ENCODE measurements at regions not wholly inside any gene's neighbourhood (a gene's known extent, or its start where the extent isn't known, plus 50 kb on each side); places are given as distances from the start of the nearest gene placed in this dataset.

DNA sequence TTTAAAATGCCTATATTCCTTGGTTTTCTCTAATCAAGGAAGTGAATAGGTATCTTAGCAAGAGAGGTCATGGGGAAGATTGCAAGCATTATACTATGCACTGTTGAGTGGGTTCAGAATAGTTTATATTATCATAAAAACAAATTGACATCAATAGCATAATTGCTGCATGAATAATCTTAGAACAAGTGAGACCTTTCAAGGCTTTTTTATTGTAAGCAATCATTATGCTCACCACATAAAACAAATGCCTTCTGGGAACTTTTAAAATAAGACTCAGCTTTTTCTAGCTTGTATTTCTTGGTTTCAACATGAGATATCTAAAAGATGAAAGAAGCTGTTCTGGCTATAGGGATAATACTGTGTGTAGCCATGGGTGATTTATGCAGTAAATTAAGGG lies 135.6 kb upstream of the ZC3H12C start:
- H3K36me3 Mint-ChIP-seq (ENCODE audit: insufficient read depth, unreplicated experiment), result no peaks in the 10 kb centered on the region
- no peaks in the 10 kb centered on the region for H3K9me3 Mint-ChIP-seq (ENCODE audit: low read depth, unreplicated experiment)
- H3K27ac Mint-ChIP-seq (ENCODE audit: unreplicated experiment), result no peak overlapping the region
- H3K27me3 Mint-ChIP-seq (ENCODE audit: unreplicated experiment), result no peaks in the 10 kb centered on the region
- H3K4me3 Mint-ChIP-seq (ENCODE audit: low read depth, unreplicated experiment), result no peak overlapping the region
- no peaks in the 10 kb centered on the region for H3K4me1 Mint-ChIP-seq (ENCODE audit: low read depth, unreplicated experiment)
- no peak for TF ChIP-seq CTCF (IDR thresholded peaks at IDR 0.05; ENCODE audit: unreplicated experiment)
- no peak for DNase-seq
- CTCF ChIA-PET, result no interaction called here
- BruUV-seq (replicated peaks), result no TSS peak
- intact Hi-C loops (cut with micrococcal nuclease; ENCODE audit: unreplicated experiment), result no loop called here

- BruUV-seq (replicated peaks), result no TSS peak
- Mint-ChIP-seq H3K4me1 (ENCODE audit: low read depth, unreplicated experiment) (no peaks in the 10 kb centered on the region), H3K4me3 (ENCODE audit: low read depth, unreplicated experiment) (no peak overlapping the region), H3K36me3 (ENCODE audit: insufficient read depth, unreplicated experiment) (no peaks in the 10 kb centered on the region), H3K27me3 (ENCODE audit: unreplicated experiment) (no peaks in the 10 kb centered on the region), H3K9me3 (ENCODE audit: low read depth, unreplicated experiment) (no peaks in the 10 kb centered on the region), H3K27ac (ENCODE audit: unreplicated experiment) (no peak overlapping the region)
- no peak for TF ChIP-seq CTCF (IDR thresholded peaks at IDR 0.05; ENCODE audit: unreplicated experiment)
- CTCF ChIA-PET, result no interaction called here
- DNase-seq, result no peak
- intact Hi-C loops (cut with micrococcal nuclease; ENCODE audit: unreplicated experiment), result no loop called here
Measured at GRCh38 chr11:109958131-109958820, 134.9 kb upstream of the ZC3H12C start.

DNA sequence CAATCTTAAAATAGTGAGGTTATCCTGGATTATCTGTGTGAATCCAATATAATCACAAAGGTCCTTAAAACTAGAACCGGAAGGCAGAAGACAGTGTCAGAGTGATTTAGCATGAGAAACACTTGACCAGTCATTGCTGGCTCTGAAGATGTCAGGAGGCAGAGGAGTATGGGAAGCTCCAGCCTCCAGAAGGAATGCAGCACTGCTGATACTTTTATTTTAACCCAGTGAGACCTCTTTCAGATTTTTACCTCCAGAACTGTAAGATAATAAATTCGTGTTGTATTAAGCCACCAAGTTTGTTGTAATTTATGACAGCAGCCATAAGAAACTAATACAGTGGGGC lies 134.4 kb upstream of the ZC3H12C start:
- no peak for TF ChIP-seq CTCF (IDR thresholded peaks at IDR 0.05; ENCODE audit: unreplicated experiment)
- H3K27me3 Mint-ChIP-seq (ENCODE audit: unreplicated experiment), result no peaks in the 10 kb centered on the region
- H3K4me1 Mint-ChIP-seq (ENCODE audit: low read depth, unreplicated experiment), result no peaks in the 10 kb centered on the region

GRCh38 chr11:109960831-109961230 lies 132.4 kb upstream of the ZC3H12C start:
- no peak for TF ChIP-seq CTCF (IDR thresholded peaks at IDR 0.05; ENCODE audit: unreplicated experiment)
- CTCF ChIA-PET, result no interaction called here
- intact Hi-C loops (cut with micrococcal nuclease; ENCODE audit: unreplicated experiment), result no loop called here
- H3K27me3 Mint-ChIP-seq (ENCODE audit: unreplicated experiment), result no peaks in the 10 kb centered on the region
- no peaks in the 10 kb centered on the region for H3K4me1 Mint-ChIP-seq (ENCODE audit: low read depth, unreplicated experiment)
- H3K4me3 Mint-ChIP-seq (ENCODE audit: low read depth, unreplicated experiment), result no peak overlapping the region
- H3K36me3 Mint-ChIP-seq (ENCODE audit: insufficient read depth, unreplicated experiment), result no peaks in the 10 kb centered on the region
- no peaks in the 10 kb centered on the region for H3K9me3 Mint-ChIP-seq (ENCODE audit: low read depth, unreplicated experiment)
- H3K27ac Mint-ChIP-seq (ENCODE audit: unreplicated experiment), result no peak overlapping the region
- no TSS peak for BruUV-seq (replicated peaks)
- DNase-seq, result no peak

More for the DNA sequence above, 134.4 kb upstream of the ZC3H12C start:
- no peak for DNase-seq
- Mint-ChIP-seq H3K36me3 (ENCODE audit: insufficient read depth, unreplicated experiment) (no peaks in the 10 kb centered on the region), H3K9me3 (ENCODE audit: low read depth, unreplicated experiment) (no peaks in the 10 kb centered on the region), H3K4me3 (ENCODE audit: low read depth, unreplicated experiment) (no peak overlapping the region), H3K27ac (ENCODE audit: unreplicated experiment) (no peak overlapping the region)
- CTCF ChIA-PET, result interaction anchor here (0.5 kb wide), 1 partner anchor 1964 kb away, joined by 6 read pairs; no protein-coding TSS in a partner anchor
- no TSS peak for BruUV-seq (replicated peaks)
- intact Hi-C loops (cut with micrococcal nuclease; ENCODE audit: unreplicated experiment), result no loop called here

Measured in Calu3 (cell line).